ENCODE measurements at regions not wholly inside any gene's neighbourhood (a gene's known extent, or its start where the extent isn't known, plus 50 kb on each side); places are given as distances from the start of the nearest gene placed in this dataset.

GRCh38 chr3:72489901-72490300 lies 358.3 kb downstream of the SHQ1 start:
- DNase-seq (ENCODE audit: low read depth) = no peak

GRCh38 chr3:72488738-72489035 lies 359.6 kb downstream of the SHQ1 start:
- no peak for DNase-seq (ENCODE audit: low read depth)

- DNase-seq (ENCODE audit: low read depth) = no peak
These were observed 360.1 kb downstream of the SHQ1 start for GRCh38 chr3:72487946-72488737.

DNA sequence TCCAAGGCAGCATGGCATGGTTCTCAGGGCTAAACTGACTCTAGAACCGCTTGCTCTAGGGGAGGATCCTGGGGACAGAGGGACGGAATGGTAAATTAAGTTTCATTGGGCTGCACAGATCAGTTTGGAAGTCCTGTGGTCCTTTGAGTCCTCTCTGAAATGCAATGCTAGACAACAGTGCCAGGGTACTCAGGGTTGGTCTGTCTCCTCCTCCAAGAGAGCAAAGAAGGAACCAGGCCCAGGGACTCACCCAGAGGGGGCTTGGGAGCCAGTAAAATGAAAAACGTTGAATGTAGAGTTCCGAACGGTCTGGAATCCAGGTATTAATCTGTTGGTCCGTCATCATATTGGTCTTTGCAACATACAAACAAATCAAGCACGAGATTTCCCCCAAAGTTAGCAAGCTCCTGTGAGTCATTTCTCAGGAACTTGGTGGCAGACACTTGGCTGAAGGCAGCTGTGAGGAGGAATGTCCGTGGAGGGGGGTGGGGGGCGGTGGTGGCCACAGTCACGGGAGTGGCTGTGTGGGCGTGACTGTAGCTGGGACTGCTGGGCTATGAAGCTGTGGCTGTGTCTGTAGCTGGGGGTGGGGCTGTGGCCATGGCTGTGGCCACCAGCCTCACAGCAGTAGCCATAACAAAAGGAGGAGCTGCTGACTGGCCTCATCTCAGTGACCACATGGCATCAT lies 361.0 kb downstream of the SHQ1 start:
- peak; percentile 24 for DNase-seq (ENCODE audit: low read depth)

DNA sequence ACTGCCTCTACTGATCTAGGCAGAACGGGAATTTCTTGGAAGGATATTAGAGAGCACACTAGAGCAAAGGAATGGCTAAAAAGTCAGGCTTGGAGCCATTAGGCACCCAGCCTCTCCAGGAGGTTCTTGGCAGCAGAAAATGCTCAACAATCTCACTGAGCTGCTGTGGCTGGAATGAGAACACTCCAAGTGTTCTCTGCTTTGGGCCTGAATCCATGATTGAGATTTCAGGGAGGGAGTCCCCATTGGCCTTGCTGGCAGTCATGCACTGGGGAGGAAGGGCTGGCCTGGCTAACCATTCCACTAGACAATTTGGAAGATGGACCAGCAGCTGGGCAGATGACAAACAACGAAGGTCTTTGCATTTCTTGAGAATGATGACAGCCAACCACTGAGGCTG lies 362.6 kb downstream of the SHQ1 start:
- no peak for DNase-seq (ENCODE audit: low read depth)

DNA sequence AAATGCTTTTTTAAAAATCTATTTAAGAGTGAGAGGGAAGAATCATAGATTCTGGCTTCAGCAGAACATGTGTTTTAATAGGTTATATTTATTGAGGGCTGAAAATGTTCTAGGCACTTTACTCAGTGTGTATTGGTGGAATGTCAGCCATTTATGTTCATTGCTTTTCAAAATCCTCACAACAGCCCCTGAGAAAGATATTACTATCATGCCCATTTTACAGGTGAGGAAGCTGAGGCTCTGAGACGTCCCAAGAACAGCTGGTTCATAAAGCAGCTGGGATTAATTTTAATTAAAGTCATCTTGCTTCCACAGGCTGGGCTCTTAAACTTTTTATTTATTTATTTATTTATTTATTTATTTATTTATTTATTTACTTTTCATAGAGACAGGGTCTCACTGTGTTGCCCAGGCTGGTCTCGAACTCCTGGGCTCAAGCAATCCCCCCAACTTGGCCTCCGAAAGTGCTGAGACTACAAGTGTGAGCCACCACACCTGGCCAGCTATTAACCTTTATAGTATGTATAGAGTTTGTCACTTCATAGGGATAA lies 364.6 kb downstream of the SHQ1 start:
- no peak for DNase-seq (ENCODE audit: low read depth)

DNA sequence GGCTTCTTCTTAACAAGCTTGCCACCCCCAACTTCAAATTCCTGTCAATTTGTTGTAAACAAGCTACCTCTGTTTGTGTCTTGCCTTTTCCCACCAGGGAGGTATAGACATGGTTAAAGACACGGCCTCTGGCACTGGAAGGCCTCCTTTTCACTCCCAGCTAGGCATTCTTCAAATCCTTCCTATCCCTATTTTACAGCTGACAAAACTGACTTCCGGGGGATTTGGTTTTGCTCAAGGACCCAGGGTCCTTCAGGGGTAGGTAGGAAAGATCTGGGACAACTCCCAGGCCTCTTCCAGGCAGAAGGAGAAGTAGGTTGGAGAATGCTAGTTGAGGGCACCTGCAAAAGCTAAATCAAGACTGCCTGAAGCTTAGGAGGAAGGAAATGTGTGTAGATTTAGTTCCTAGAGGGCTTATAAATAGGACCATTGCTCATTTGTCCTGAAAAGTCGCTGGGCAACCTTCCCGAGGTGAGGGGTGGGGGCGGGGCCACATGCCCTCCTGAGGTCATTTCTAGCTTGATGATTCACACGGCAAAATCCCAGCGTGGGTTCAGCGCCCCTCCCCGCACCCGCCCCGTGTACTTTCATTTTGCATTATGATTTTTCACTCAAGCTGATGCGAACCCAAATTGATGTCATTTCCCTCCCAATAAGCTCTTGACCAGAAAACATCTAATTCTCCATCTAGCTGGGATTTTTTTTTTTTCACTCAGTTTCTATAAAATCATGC lies 365.5 kb downstream of the SHQ1 start:
- peak; percentile 65 for DNase-seq (ENCODE audit: low read depth)

DNA sequence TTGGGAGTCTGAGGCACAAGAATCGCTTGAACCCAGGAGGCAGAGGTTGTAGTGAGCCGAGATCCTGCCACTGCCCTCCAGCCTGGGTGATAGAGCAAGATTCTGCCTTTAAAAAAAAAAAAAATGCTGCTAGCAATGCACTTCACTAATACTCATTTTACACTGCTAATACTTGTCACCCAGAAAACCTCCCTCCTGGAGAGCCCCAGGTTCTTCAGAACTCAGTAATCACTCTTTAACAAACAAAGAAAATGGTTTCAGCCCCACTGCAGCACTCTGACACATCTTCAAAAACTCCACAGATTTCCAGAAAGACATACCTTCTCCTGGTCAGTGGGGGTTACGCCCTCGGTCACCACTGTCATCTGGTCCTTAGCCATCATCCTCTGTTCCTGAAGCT lies 366.7 kb downstream of the SHQ1 start:
- DNase-seq (ENCODE audit: low read depth) = no peak

GRCh38 chr3:72480366-72480765 lies 367.9 kb downstream of the SHQ1 start:
- DNase-seq (ENCODE audit: low read depth) = no peak

- no peak for DNase-seq (ENCODE audit: low read depth)
These were observed 368.5 kb downstream of the SHQ1 start for GRCh38 chr3:72479651-72480215.

DNA sequence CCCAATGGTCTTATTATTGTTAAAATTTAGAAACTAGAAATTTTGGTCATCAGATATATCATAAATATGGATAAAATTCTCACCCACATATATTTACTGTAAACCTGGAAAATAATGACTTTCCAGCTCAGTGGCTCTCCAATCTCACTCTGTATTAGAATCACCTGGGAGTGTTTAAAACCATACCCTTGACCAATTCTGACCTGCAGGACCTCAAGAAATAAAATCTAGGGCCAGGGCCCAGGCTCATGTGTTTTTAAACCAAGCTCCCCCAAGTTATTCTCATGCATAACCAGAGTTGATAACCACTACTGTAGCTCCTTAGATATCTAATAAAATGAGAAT lies 372.1 kb downstream of the SHQ1 start:
- no peak for DNase-seq (ENCODE audit: low read depth)

GRCh38 chr3:72475258-72476138 lies 372.7 kb downstream of the SHQ1 start:
- no peak for DNase-seq (ENCODE audit: low read depth)

- no peak for DNase-seq (ENCODE audit: low read depth)
These were observed 373.5 kb downstream of the SHQ1 start for GRCh38 chr3:72474775-72475174.

GRCh38 chr3:72473156-72473555 lies 375.1 kb downstream of the SHQ1 start:
- no peak for DNase-seq (ENCODE audit: low read depth)

DNA sequence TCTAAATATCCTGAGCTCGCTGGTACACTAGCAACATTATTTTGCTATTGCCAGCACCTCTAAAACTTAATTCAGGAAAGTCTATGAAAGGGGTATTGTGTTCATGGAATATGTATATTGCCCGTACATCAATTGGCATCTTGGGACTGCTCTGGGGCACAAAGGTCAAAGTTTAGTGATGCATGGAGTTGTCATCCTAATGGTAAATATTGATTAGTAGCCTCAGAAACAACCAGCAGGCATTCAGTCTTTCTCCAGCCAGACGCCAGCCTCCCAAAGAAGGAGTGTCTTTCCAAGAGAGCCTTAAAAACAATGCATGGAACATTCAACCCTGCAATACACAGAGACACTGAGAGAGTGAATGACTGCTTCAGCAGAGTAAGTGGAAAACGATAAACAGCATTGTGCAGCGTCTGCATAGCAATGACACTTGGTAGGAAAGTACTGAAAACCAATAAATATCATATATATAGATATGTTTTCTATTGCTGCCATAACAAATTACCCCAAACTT lies 377.3 kb downstream of the SHQ1 start:
- no peak for DNase-seq (ENCODE audit: low read depth)

DNA sequence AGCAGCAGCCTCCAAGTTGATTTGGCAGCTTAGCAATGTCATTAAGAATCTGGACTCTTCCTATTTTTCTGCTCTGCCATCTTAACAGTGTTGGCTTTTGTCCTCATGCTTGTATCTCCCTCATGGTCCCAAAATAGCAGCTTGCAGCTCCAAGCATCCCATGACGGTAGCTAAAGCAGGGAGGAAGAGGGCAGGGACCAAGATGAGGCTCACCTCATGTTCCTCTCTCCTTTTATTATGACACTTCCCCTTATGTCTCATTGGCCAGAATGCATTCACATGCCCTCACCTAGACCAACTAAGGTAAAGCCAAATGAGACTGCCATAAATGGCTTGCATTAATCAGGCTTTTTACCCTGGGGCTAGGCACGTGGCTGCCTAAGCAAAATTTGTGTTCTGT lies 382.4 kb downstream of the SHQ1 start:
- no peak for DNase-seq (ENCODE audit: low read depth)

- DNase-seq (ENCODE audit: low read depth) = no peak
These were observed 385.2 kb downstream of the SHQ1 start for GRCh38 chr3:72463083-72463482.

DNA sequence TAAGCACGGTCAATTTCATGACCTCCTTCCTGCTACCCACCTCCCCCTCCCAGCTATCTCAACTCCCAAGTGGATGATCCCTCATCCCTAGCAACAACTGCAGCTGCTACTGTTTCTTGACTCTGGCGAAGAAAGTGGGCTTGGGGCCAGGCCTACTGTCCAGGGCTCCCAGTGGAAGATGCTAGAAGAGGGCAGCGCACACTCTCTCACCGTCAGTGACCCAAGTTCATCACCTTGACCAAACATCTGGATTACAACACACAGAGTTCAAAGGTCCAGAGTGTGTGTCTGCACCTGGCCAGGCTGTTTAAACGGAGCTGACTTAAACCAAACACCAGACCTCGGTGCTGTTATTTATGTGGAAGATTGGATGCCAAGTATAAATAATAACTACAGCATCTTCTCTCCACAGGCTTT lies 385.6 kb downstream of the SHQ1 start:
- no peak for DNase-seq (ENCODE audit: low read depth)

DNA sequence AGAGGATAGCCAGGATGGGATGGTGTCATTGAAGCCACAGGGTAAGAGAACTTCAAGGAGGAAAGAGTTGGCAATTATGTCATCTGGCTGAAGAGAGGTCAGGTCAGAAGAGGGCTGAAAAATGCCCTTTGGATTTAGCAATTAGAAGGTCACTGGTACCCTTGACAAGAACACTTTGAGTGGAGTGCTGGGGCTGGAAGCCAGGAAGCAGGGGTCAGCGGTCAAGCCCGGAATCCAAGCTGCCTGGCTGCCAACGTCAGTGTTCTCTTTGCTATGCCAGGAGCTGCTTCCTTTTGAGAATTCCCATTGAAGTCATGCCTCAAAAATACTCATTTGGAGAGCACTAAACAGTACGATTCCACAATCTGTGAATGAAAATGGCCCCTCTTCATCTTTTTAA lies 386.5 kb downstream of the SHQ1 start:
- no peak for DNase-seq (ENCODE audit: low read depth)

- no peak for DNase-seq (ENCODE audit: low read depth)
These were observed 387.8 kb downstream of the SHQ1 start for GRCh38 chr3:72460205-72461174.
